NCI-H345 (cell line): ENCODE measurements at regions not wholly inside any gene's neighbourhood (a gene's known extent, or its start where the extent isn't known, plus 50 kb on each side); places are given as distances from the start of the nearest gene placed in this dataset.

Experiments used
- DNase-seq: peaks from one replicate; lab custom pipeline; 2025; lab: John Stamatoyannopoulos, UW

DNA sequence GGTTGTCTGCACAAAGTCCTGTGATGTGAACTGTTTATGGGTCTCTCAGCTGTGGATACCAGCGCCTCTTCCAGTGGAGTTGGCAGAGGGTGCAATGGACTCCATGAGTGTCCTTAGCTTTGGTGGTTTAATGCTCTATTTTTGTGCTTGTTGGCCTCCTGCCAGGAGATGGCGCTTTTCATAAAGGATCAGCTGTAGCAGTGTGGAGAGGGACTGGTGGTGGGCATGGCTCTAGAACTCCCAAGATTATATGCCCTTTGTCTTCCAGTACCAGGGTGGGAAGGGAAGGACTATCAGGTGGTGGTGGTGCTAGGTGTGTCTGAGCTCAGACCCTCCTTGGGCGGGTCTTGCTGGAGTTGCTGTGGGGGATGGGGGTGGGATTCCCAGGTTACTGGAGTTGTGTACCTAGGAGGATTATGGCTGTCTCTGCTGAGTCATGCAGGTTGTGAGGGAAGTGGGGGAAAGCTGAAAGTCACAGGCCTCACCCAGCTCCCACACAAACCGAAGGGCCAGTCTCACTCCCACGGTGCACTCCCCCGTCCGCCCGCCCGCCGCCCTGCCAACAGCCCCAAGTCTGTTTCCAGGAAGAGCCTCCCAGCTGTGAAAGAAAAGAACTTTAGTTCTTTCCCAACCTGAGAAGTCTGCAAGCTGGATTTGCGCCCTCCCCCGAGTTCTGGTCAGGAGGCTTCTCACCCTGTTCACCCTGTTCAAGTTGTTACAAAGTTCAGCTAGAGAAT is 108.1 kb downstream of the MARCO start:
- DNase-seq: peak; percentile 35
